Stomach (tissue), 8 donors: ENCODE measurements at regions not wholly inside any gene's neighbourhood (a gene's known extent, or its start where the extent isn't known, plus 50 kb on each side); places are given as distances from the start of the nearest gene placed in this dataset.

ENCODE experiments used
- DNase-seq, 2 donors: peaks; one replicate each; pipeline versions ENCODE4 v3.0.0 to v3.0.0-alpha.2; 2013 to 2019
- H3K27ac ChIP-seq, 5 donors: fragments of 200-600 bp in 4 of 5; sonication (generic) in 4 of 5; one replicate each; pipeline ENCODE4 v1.5.1; 2013 to 2019; ENCODE audit warnings: mild to moderate bottlenecking in 1 of 5, moderate library complexity in 1 of 5
- H3K27me3 ChIP-seq, 3 donors: fragments of 200-600 bp; sonication (generic); one replicate each; pipeline ENCODE4 v1.5.1; 2017 to 2019; ENCODE audit warnings: mixed run types in 1 of 3
- H3K36me3 ChIP-seq, 4 donors: fragments of 200-600 bp; sonication (generic); 1 replicate in 3 of 4; 2 replicates in 1 of 4; pipeline ENCODE4 v1.5.1; 2016 to 2019
- H3K4me1 ChIP-seq, 4 donors: fragments of 200-600 bp; sonication (generic); one replicate each; pipeline ENCODE4 v1.5.1; 2016 to 2019
- H3K4me3 ChIP-seq, 4 donors: fragments of 200-600 bp; sonication (generic) in 3 of 4; one replicate each; pipeline ENCODE4 v1.5.1; 2016 to 2019; ENCODE audit warnings: mild to moderate bottlenecking in 1 of 4
- H3K9me3 ChIP-seq, 4 donors: fragments of 200-600 bp; sonication (generic); one replicate each; pipeline ENCODE4 v1.5.1; 2016 to 2019
- EP300 ChIP-seq: sonication (generic); formaldehyde crosslinking; IDR thresholded peaks from one replicate; pipeline ENCODE4 v1.6.1; 2017; ENCODE audit warnings: antibody characterized with exemption
- POLR2A ChIP-seq, 4 donors: fragments of 450-650 bp; IDR thresholded peaks; one replicate each; pipeline ENCODE4 v1.6.1; 2016; ENCODE audit warnings: antibody characterized with exemption in 4 of 4, control low read depth in 2 of 4, mild to moderate bottlenecking in 1 of 4, moderate library complexity in 1 of 4
- POLR2AphosphoS5 ChIP-seq, 3 donors: sonication (generic); formaldehyde crosslinking; IDR thresholded peaks; one replicate each; pipeline ENCODE4 v1.6.1; 2016; ENCODE audit warnings: antibody characterized with exemption in 3 of 3
- WGBS, 5 donors: extraction: QIAGEN DNeasy Blood & Tissue Kit in 3 of 5; methylation state at CpG; one replicate each; pipeline versions ENCODE4 v1.1.5 to v1.1.7; 2013 to 2018; 5-methylcytosine and 5-hydroxymethylcytosine counted together
- intact Hi-C: fragments of 100-400 bp; cut with DNase I; formaldehyde crosslinking; loops from one replicate; pipeline ENCODE4 v1.15.1; 2023; ENCODE audit warnings: low total_unique reads
- TF ChIP-seq, protein P1 (sequence below), 7 experiments: fragments of 450-650 bp in 4 of 7; fragments of 200-600 bp in 3 of 7; sonication (generic) in 3 of 7; IDR thresholded peaks; one replicate each; pipeline ENCODE4 v1.5.1; 2016 to 2019; ENCODE audit warnings: antibody characterized with exemption in 7 of 7, control low read depth in 2 of 7, mild to moderate bottlenecking in 1 of 7
- donor health status: healthy with polysubstance abuse.
- donor health status: Bipolar disorder and iron deficiency.
- donor health status: healthy.

DNA sequence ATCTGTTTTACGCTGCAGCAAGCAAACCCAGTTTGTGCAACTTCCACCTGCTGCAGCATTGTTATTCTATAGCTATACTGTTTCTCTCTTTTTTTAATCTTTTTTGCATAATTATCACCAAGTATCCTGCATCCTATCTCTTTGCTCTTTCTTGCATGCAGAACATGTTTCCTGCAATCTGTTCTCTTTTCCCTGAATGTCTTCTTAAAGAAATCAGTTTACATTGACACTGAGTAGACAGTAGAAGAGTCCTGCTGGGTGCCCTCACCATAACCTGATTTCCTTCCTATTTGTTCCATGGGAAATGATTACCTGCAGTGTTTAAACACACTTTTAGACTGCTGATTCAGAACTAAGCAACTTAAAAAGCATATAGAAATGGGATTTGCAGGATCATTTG lies 964.7 kb downstream of the PCDH19 start:
- no peaks in the 10 kb centered on the region for H3K36me3 ChIP-seq
- H3K4me3 ChIP-seq = no peak overlapping the region
- no peaks in the 10 kb centered on the region for H3K27me3 ChIP-seq
- no peaks in the 10 kb centered on the region for H3K4me1 ChIP-seq
- DNase-seq = no peak
- no peaks in the 10 kb centered on the region for H3K9me3 ChIP-seq
- H3K27ac ChIP-seq = no peak overlapping the region
- intact Hi-C loops = no loop called here
- WGBS, 5 donors = 71 to 87% (median 75%) methylated on average over 1 of the region's 1 CpG
- TF ChIP-seq POLR2A (IDR thresholded peaks at IDR 0.05) (no peak), POLR2AphosphoS5 (IDR thresholded peaks at IDR 0.05) (no peak), EP300 (no peak)
- TF ChIP-seq, protein P1, sequence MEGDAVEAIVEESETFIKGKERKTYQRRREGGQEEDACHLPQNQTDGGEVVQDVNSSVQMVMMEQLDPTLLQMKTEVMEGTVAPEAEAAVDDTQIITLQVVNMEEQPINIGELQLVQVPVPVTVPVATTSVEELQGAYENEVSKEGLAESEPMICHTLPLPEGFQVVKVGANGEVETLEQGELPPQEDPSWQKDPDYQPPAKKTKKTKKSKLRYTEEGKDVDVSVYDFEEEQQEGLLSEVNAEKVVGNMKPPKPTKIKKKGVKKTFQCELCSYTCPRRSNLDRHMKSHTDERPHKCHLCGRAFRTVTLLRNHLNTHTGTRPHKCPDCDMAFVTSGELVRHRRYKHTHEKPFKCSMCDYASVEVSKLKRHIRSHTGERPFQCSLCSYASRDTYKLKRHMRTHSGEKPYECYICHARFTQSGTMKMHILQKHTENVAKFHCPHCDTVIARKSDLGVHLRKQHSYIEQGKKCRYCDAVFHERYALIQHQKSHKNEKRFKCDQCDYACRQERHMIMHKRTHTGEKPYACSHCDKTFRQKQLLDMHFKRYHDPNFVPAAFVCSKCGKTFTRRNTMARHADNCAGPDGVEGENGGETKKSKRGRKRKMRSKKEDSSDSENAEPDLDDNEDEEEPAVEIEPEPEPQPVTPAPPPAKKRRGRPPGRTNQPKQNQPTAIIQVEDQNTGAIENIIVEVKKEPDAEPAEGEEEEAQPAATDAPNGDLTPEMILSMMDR (IDR thresholded peaks at IDR 0.05) = no peak

DNA sequence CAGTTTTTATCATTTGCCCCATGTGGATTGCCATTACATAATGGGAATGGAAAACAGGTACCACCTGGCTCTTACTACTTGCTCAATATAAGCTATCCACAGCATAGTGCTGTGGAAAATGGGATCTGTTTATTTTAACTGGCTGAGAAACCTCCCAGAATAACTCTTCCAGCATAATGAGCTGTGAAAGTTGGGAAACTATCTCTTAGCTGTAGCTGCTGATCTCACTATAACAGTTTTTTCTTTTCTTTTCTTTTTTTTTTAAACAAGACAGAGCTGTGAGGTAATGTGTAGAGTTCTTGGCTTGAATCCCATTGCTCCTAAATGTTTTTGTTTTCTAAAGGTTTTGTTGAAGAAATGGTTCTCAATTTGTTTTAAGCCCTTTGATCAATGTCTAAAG lies 988.3 kb downstream of the PCDH19 start:
- no peak overlapping the region for H3K27ac ChIP-seq
- intact Hi-C loops = no loop called here

DNA sequence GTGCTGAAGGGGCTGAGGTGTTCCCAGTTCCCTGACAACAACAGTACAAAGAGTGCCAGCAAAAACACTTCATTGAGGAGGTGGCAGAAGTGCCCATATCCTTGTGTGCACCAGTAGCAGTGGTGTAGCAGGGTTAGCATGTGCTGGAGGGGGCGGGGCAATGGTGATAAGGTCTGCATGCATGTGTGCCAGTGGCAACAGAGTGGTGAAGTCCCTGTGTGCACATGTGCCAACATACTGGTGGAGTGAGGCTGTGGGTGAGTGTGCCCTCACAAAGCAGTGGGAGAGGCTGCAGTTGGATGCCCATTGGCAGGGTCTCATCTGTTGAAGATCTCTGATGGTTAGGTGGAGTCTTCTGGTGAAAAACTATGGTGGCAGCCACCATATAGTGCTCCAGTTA lies 994.6 kb downstream of the PCDH19 start:
- Histone ChIP-seq H3K36me3 (no peaks in the 10 kb centered on the region), H3K4me1 (no peaks in the 10 kb centered on the region), H3K9me3 (peaks cover 0 to 11% (median 3%) of the 10 kb centered on the region in 4 donors), H3K27ac (no peak overlapping the region), H3K4me3 (no peak overlapping the region), H3K27me3 (peaks cover 0 to 7% (median 0%) of the 10 kb centered on the region in 3 donors)
- 40 to 78% (median 62%) methylated on average over 1 of the region's 1 CpG; no CpG with 5 or more reads in 2 of the 5 donors for WGBS, 5 donors
- intact Hi-C loops = no loop called here
- TF ChIP-seq POLR2AphosphoS5 (IDR thresholded peaks at IDR 0.05) (no peak), POLR2A (IDR thresholded peaks at IDR 0.05) (no peak), EP300 (no peak)
- TF ChIP-seq, protein P1 (IDR thresholded peaks at IDR 0.05) = no peak
- no peak for DNase-seq

More for the DNA sequence above, 988.3 kb downstream of the PCDH19 start:
- Histone ChIP-seq H3K9me3 (peaks cover 0 to 24% (median 8%) of the 10 kb centered on the region in 4 donors), H3K27me3 (no peaks in the 10 kb centered on the region), H3K4me1 (no peaks in the 10 kb centered on the region), H3K4me3 (no peak overlapping the region), H3K36me3 (no peaks in the 10 kb centered on the region)
- TF ChIP-seq, protein P1 (IDR thresholded peaks at IDR 0.05) = no peak
- TF ChIP-seq POLR2AphosphoS5 (IDR thresholded peaks at IDR 0.05) (no peak), POLR2A (IDR thresholded peaks at IDR 0.05) (no peak), EP300 (no peak)
- DNase-seq = no peak

DNA sequence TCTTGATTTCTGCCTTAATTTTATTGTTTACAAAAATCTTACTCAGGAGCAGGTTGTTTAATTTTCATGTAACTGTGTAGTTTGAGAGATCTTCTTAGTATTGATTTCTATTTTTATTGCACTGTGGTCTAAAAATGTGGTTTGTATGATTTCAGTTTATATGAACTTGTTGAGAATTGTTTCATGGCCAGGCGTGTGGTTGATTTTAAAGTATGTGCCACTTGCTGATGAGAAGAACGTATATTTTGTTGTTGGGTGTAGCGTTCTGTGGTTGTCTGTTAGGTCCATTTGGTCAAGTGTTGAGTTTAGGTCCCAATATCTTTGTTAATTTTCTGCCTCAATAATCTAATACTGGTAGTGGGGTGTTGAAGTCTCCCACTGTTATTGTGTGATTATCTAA lies 996.8 kb downstream of the PCDH19 start:
- TF ChIP-seq POLR2A (IDR thresholded peaks at IDR 0.05) (no peak), EP300 (no peak), POLR2AphosphoS5 (IDR thresholded peaks at IDR 0.05) (no peak)
- TF ChIP-seq, protein P1 (IDR thresholded peaks at IDR 0.05) = no peak
- Histone ChIP-seq H3K4me3 (no peak overlapping the region), H3K27me3 (peaks cover 0 to 7% (median 0%) of the 10 kb centered on the region in 3 donors), H3K9me3 (no peaks in the 10 kb centered on the region), H3K4me1 (no peaks in the 10 kb centered on the region), H3K36me3 (no peaks in the 10 kb centered on the region), H3K27ac (no peak overlapping the region)
- 66 to 87% (median 82%) methylated on average over 3 of the region's 3 CpGs for WGBS, 5 donors
- no peak for DNase-seq
- intact Hi-C loops = no loop called here
